BE2C (cell line): ENCODE measurements at regions not wholly inside any gene's neighbourhood (a gene's known extent, or its start where the extent isn't known, plus 50 kb on each side); places are given as distances from the start of the nearest gene placed in this dataset.
"Not testable (repeated sequence)": the region's sequence is repeated elsewhere in the genome, so short reads cannot be mapped to it uniquely, and the experiment has no call there.

ENCODE experiments used
- DNase-seq: peaks from one replicate; pipeline ENCODE4 v3.0.0-alpha.2; 2020
- H3K27me3 ChIP-seq: fragments of 250-450 bp; sonication (Bioruptor Pico); 2 replicates; pipeline ENCODE4 v1.5.1; 2020; ENCODE audit warnings: mild to moderate bottlenecking
- H3K36me3 ChIP-seq: fragments of 250-450 bp; sonication (Bioruptor Pico); 2 replicates; pipeline ENCODE4 v1.5.1; 2020; ENCODE audit warnings: mild to moderate bottlenecking
- H3K4me1 ChIP-seq: fragments of 250-450 bp; sonication (Bioruptor Pico); 2 replicates; pipeline ENCODE4 v1.5.1; 2020
- H3K4me3 ChIP-seq: 2 replicates; pipeline ENCODE4 v1.5.1; 2011; ENCODE audit warnings: low read depth, low read length
- H3K9me3 ChIP-seq: fragments of 250-450 bp; sonication (Bioruptor Pico); 2 replicates; pipeline ENCODE4 v1.5.1; 2020
- CTCF ChIP-seq: IDR thresholded peaks from 2 replicates; pipeline ENCODE4 v1.5.1; 2012; ENCODE audit warnings: mild to moderate bottlenecking, low read depth, low read length

- Histone ChIP-seq H3K4me3 (no peak overlapping the region), H3K36me3 (no peaks in the 10 kb centered on the region), H3K9me3 (no peaks in the 10 kb centered on the region), H3K4me1 (no peaks in the 10 kb centered on the region), H3K27me3 (no peaks in the 10 kb centered on the region)
- TF ChIP-seq CTCF = no peak
- DNase-seq = no peak
Observed at GRCh38 chr6:18640134-18640533, 253.0 kb downstream of the RNF144B start.

- no peak for TF ChIP-seq CTCF
- Histone ChIP-seq H3K36me3 (no peaks in the 10 kb centered on the region), H3K9me3 (no peaks in the 10 kb centered on the region), H3K27me3 (no peaks in the 10 kb centered on the region), H3K4me3 (no peak overlapping the region), H3K4me1 (no peaks in the 10 kb centered on the region)
- no peak for DNase-seq
Observed at GRCh38 chr6:18640754-18641153, 253.6 kb downstream of the RNF144B start.

GRCh38 chr6:18654821-18655220 is 267.7 kb downstream of the RNF144B start:
- Histone ChIP-seq H3K36me3 (no peaks in the 10 kb centered on the region), H3K4me1 (no peaks in the 10 kb centered on the region), H3K4me3 (no peak overlapping the region), H3K27me3 (no peaks in the 10 kb centered on the region), H3K9me3 (no peaks in the 10 kb centered on the region)
- no peak for TF ChIP-seq CTCF
- DNase-seq = no peak

GRCh38 chr6:18656506-18656905 is 269.4 kb downstream of the RNF144B start:
- H3K9me3 ChIP-seq = no peaks in the 10 kb centered on the region
- DNase-seq = no peak
- H3K36me3 ChIP-seq = no peaks in the 10 kb centered on the region
- no peaks in the 10 kb centered on the region for H3K27me3 ChIP-seq
- no peaks in the 10 kb centered on the region for H3K4me1 ChIP-seq
- no peak for TF ChIP-seq CTCF
- H3K4me3 ChIP-seq = no peak overlapping the region

DNA sequence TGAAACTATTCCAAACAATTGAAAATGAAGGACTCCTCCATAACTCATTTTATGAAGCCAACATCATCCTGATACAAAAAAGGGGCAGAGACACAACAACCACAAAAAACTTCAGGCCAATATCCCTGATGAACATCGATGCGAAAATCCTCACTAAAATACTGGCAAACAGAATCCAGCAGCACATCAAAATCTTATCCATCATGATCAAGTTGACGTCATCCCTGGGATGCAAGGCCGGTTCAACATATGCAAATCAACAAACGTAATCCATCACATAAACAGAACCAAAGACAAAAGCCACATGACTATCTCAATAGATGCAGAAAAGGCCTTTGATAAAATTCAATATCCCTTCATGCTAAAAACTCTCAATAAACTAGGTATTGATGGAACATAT is 272.8 kb downstream of the RNF144B start:
- H3K36me3 ChIP-seq, H3K27me3 ChIP-seq, H3K4me1 ChIP-seq, DNase-seq, H3K9me3 ChIP-seq, H3K4me3 ChIP-seq: not testable (repeated sequence)

DNA sequence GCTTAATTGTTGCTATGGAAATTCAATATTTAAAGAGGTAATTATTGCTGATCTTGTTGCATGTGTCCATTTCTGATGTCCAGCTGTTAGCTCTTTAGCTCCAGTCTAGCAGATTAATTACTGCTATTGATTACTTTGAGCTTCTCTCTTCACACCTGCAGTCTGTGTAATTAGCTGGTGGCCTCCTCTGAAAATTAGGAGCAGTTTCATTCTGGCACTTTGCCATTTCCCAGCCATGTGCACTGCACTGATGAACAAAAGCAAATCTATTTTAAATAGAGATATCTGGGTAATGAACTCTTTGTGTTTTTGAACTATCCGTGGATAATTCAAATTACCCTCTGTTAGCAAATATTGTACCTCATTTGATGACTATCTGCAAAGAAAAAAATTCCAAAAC is 275.9 kb downstream of the RNF144B start:
- H3K4me3 ChIP-seq = no peak overlapping the region
- no peaks in the 10 kb centered on the region for H3K36me3 ChIP-seq
- H3K9me3 ChIP-seq = no peaks in the 10 kb centered on the region; the same call in 1 of the 2 replicates
- no peak for TF ChIP-seq CTCF
- H3K27me3 ChIP-seq = no peaks in the 10 kb centered on the region
- H3K4me1 ChIP-seq = no peaks in the 10 kb centered on the region
- DNase-seq = no peak

GRCh38 chr6:18664401-18664800 is 277.3 kb downstream of the RNF144B start:
- TF ChIP-seq CTCF = no peak
- DNase-seq = no peak
- H3K36me3 ChIP-seq = no peaks in the 10 kb centered on the region
- H3K4me3 ChIP-seq = no peak overlapping the region
- H3K4me1 ChIP-seq = no peaks in the 10 kb centered on the region
- no peaks in the 10 kb centered on the region for H3K27me3 ChIP-seq
- H3K9me3 ChIP-seq = no peaks in the 10 kb centered on the region; the same call in 1 of the 2 replicates
